ENCODE measurements at regions not wholly inside any gene's neighbourhood (a gene's known extent, or its start where the extent isn't known, plus 50 kb on each side); places are given as distances from the start of the nearest gene placed in this dataset.
"Not testable (repeated sequence)": the region's sequence is repeated elsewhere in the genome, so short reads cannot be mapped to it uniquely, and the experiment has no call there.

GRCh38 chr3:10646531-10647335 is 141.3 kb upstream of the ATP2B2 start:
- no peak overlapping the region for H2AFZ ChIP-seq (ENCODE audit: low read depth, low read length, severe bottlenecking)
- H3K27ac ChIP-seq (ENCODE audit: low read depth, low read length) = no peak overlapping the region
- no peak overlapping the region for H3K4me3 ChIP-seq (ENCODE audit: insufficient read depth, low read length, poor library complexity, severe bottlenecking)
- no peak overlapping the region for H3K4me2 ChIP-seq (ENCODE audit: low read depth, low read length, poor library complexity, severe bottlenecking)
- H3K36me3 ChIP-seq (ENCODE audit: low read length) = no peaks in the 10 kb centered on the region
- no peaks in the 10 kb centered on the region for H3K9me2 ChIP-seq (replicated peaks; ENCODE audit: insufficient read depth, low read length)
- H3K79me2 ChIP-seq (ENCODE audit: insufficient read depth, low read length) = no peaks in the 10 kb centered on the region
- no peaks in the 10 kb centered on the region for H3K9me3 ChIP-seq (ENCODE audit: insufficient read depth, low read length)
- H3K27me3 ChIP-seq (ENCODE audit: low read length) = no peaks in the 10 kb centered on the region
- H3K9ac ChIP-seq (ENCODE audit: low read length) = no peak overlapping the region
- no peaks in the 10 kb centered on the region for H4K20me1 ChIP-seq (ENCODE audit: low read depth, low read length)
- H3F3A ChIP-seq (ENCODE audit: insufficient read depth) = no peaks in the 10 kb centered on the region
- TF ChIP-seq EZH2phosphoT487 (conservative IDR thresholded peaks at IDR 0.05; ENCODE audit: low read length) (no peak), CTCF (IDR thresholded peaks at IDR 0.05; ENCODE audit: insufficient read depth, low read length, poor library complexity, severe bottlenecking) (no peak)

- Histone ChIP-seq H3K79me2 (ENCODE audit: insufficient read depth, low read length) (no peaks in the 10 kb centered on the region), H2AFZ (ENCODE audit: low read depth, low read length, severe bottlenecking) (no peak overlapping the region), H3K9me3 (ENCODE audit: insufficient read depth, low read length) (no peaks in the 10 kb centered on the region), H3F3A (ENCODE audit: insufficient read depth) (no peaks in the 10 kb centered on the region), H3K27me3 (ENCODE audit: low read length) (no peaks in the 10 kb centered on the region), H3K4me2 (ENCODE audit: low read depth, low read length, poor library complexity, severe bottlenecking) (no peak overlapping the region), H3K9ac (ENCODE audit: low read length) (no peak overlapping the region), H3K27ac (ENCODE audit: low read depth, low read length) (no peak overlapping the region), H3K9me2 (replicated peaks; ENCODE audit: insufficient read depth, low read length) (no peaks in the 10 kb centered on the region), H3K36me3 (ENCODE audit: low read length) (no peaks in the 10 kb centered on the region), H4K20me1 (ENCODE audit: low read depth, low read length) (no peaks in the 10 kb centered on the region), H3K4me3 (ENCODE audit: insufficient read depth, low read length, poor library complexity, severe bottlenecking) (no peak overlapping the region)
- TF ChIP-seq EZH2phosphoT487 (conservative IDR thresholded peaks at IDR 0.05; ENCODE audit: low read length) (no peak), CTCF (IDR thresholded peaks at IDR 0.05; ENCODE audit: insufficient read depth, low read length, poor library complexity, severe bottlenecking) (no peak)
Observed at GRCh38 chr3:10647376-10647775, 142.0 kb upstream of the ATP2B2 start.

GRCh38 chr3:10648181-10648580 is 142.8 kb upstream of the ATP2B2 start:
- H2AFZ ChIP-seq (ENCODE audit: low read depth, low read length, severe bottlenecking) = no peak overlapping the region
- no peaks in the 10 kb centered on the region for H3F3A ChIP-seq (ENCODE audit: insufficient read depth)
- H3K9me3 ChIP-seq (ENCODE audit: insufficient read depth, low read length) = no peaks in the 10 kb centered on the region
- H3K9ac ChIP-seq (ENCODE audit: low read length) = no peak overlapping the region
- TF ChIP-seq EZH2phosphoT487 (conservative IDR thresholded peaks at IDR 0.05; ENCODE audit: low read length) = no peak
- TF ChIP-seq CTCF (IDR thresholded peaks at IDR 0.05; ENCODE audit: insufficient read depth, low read length, poor library complexity, severe bottlenecking) = no peak
- H3K4me2 ChIP-seq (ENCODE audit: low read depth, low read length, poor library complexity, severe bottlenecking) = no peak overlapping the region
- H4K20me1 ChIP-seq (ENCODE audit: low read depth, low read length) = no peaks in the 10 kb centered on the region
- no peak overlapping the region for H3K27ac ChIP-seq (ENCODE audit: low read depth, low read length)
- no peak overlapping the region for H3K4me3 ChIP-seq (ENCODE audit: insufficient read depth, low read length, poor library complexity, severe bottlenecking)
- H3K79me2 ChIP-seq (ENCODE audit: insufficient read depth, low read length) = no peaks in the 10 kb centered on the region
- no peaks in the 10 kb centered on the region for H3K9me2 ChIP-seq (replicated peaks; ENCODE audit: insufficient read depth, low read length)
- H3K36me3 ChIP-seq (ENCODE audit: low read length) = no peaks in the 10 kb centered on the region
- no peaks in the 10 kb centered on the region for H3K27me3 ChIP-seq (ENCODE audit: low read length)

GRCh38 chr3:10649463-10649862 is 144.1 kb upstream of the ATP2B2 start:
- not testable (repeated sequence) for H2AFZ ChIP-seq (ENCODE audit: low read depth, low read length, severe bottlenecking); H4K20me1 ChIP-seq (ENCODE audit: low read depth, low read length); H3F3A ChIP-seq (ENCODE audit: insufficient read depth); H3K9me3 ChIP-seq (ENCODE audit: insufficient read depth, low read length); H3K36me3 ChIP-seq (ENCODE audit: low read length); H3K27me3 ChIP-seq (ENCODE audit: low read length); H3K79me2 ChIP-seq (ENCODE audit: insufficient read depth, low read length); H3K4me3 ChIP-seq (ENCODE audit: insufficient read depth, low read length, poor library complexity, severe bottlenecking); H3K27ac ChIP-seq (ENCODE audit: low read depth, low read length); H3K9ac ChIP-seq (ENCODE audit: low read length); H3K9me2 ChIP-seq (replicated peaks; ENCODE audit: insufficient read depth, low read length); H3K4me2 ChIP-seq (ENCODE audit: low read depth, low read length, poor library complexity, severe bottlenecking)

Data from SU-DHL-6 (cell line).